AML-193 (cell line): ENCODE measurements at regions not wholly inside any gene's neighbourhood (a gene's known extent, or its start where the extent isn't known, plus 50 kb on each side); places are given as distances from the start of the nearest gene placed in this dataset.
"Not testable (repeated sequence)": the region's sequence is repeated elsewhere in the genome, so short reads cannot be mapped to it uniquely, and the experiment has no call there.

Experiments used
- DNase-seq, 2 experiments: peaks; one replicate each; lab custom pipeline; 2025; lab: John Stamatoyannopoulos, UW

GRCh38 chr20:41719151-41719550 is 101.0 kb upstream of the CHD6 start:
- no peak for DNase-seq

GRCh38 chr20:41717483-41717882 is 99.3 kb upstream of the CHD6 start:
- no peak for DNase-seq

- DNase-seq = no peak
These were observed 98.7 kb upstream of the CHD6 start for GRCh38 chr20:41716911-41717310.

- no peak for DNase-seq
These were observed 98.3 kb upstream of the CHD6 start for GRCh38 chr20:41716436-41716835.

GRCh38 chr20:41715526-41715925 is 97.3 kb upstream of the CHD6 start:
- DNase-seq = no peak

GRCh38 chr20:41714030-41714429 is 95.9 kb upstream of the CHD6 start:
- no peak for DNase-seq

GRCh38 chr20:41704896-41705295 is 86.7 kb upstream of the CHD6 start:
- no peak for DNase-seq

GRCh38 chr20:41702647-41703046 is 84.5 kb upstream of the CHD6 start:
- no peak for DNase-seq

GRCh38 chr20:41701588-41702348 is 83.6 kb upstream of the CHD6 start:
- DNase-seq = no peak

- DNase-seq = not testable (repeated sequence)
These were observed 81.5 kb upstream of the CHD6 start for GRCh38 chr20:41699673-41700072.

GRCh38 chr20:41697861-41698559 is 79.8 kb upstream of the CHD6 start:
- peak; percentile 11 to 60 for DNase-seq

GRCh38 chr20:41696428-41696827 is 78.3 kb upstream of the CHD6 start:
- DNase-seq = no peak

GRCh38 chr20:41694796-41695195 is 76.6 kb upstream of the CHD6 start:
- DNase-seq = peak; percentile 6 to 9

- peak; percentile 78 to 82 for DNase-seq
These were observed 75.2 kb upstream of the CHD6 start for GRCh38 chr20:41693136-41693979.

- DNase-seq = peak; percentile 74 to 80
These were observed 74.4 kb upstream of the CHD6 start for GRCh38 chr20:41692479-41693135.

- no peak for DNase-seq
These were observed 73.3 kb upstream of the CHD6 start for GRCh38 chr20:41691443-41691842.

- no peak for DNase-seq
These were observed 72.5 kb upstream of the CHD6 start for GRCh38 chr20:41690702-41691101.

- DNase-seq = no peak
These were observed 68.8 kb upstream of the CHD6 start for GRCh38 chr20:41686961-41687360.

GRCh38 chr20:41685145-41685544 is 67.0 kb upstream of the CHD6 start:
- DNase-seq = not testable (repeated sequence)

- no peak for DNase-seq
These were observed 60.6 kb upstream of the CHD6 start for GRCh38 chr20:41678799-41679198.

GRCh38 chr20:41672282-41672681 is 54.1 kb upstream of the CHD6 start:
- no peak for DNase-seq

GRCh38 chr20:41671143-41671542 is 53.0 kb upstream of the CHD6 start:
- DNase-seq = no peak
